ENCODE measurements at regions not wholly inside any gene's neighbourhood (a gene's known extent, or its start where the extent isn't known, plus 50 kb on each side); places are given as distances from the start of the nearest gene placed in this dataset.
"Not testable (repeated sequence)": the region's sequence is repeated elsewhere in the genome, so short reads cannot be mapped to it uniquely, and the experiment has no call there.

- TF ChIP-seq CTCF (conservative IDR thresholded peaks at IDR 0.05 in 1 of 2, IDR thresholded peaks at IDR 0.05 in 1 of 2; ENCODE audit: low read depth in 1 of 2, low read length in 2 of 2); EZH2 (IDR thresholded peaks at IDR 0.05; ENCODE audit: low read length, missing control alignments): not testable (repeated sequence)
Observed at GRCh38 chr4:22631167-22631566, 61.6 kb upstream of the GBA3 start.

Measured in fibroblast of lung (primary cell).